Osteocyte (in vitro differentiated cells): ENCODE measurements at regions not wholly inside any gene's neighbourhood (a gene's known extent, or its start where the extent isn't known, plus 50 kb on each side); places are given as distances from the start of the nearest gene placed in this dataset.

Experiments
- DNase-seq: peaks from one replicate; pipeline ENCODE4 v3.0.0; 2021; ENCODE audit warnings: mixed read lengths; ENCODE audit not compliant: unreplicated experiment; ENCODE audit errors: extremely low spot score
- H3K27ac Mint-ChIP-seq: one replicate; pipeline ENCODE4 v1.8.0; 2021; ENCODE audit warnings: mild to moderate bottlenecking, mixed read lengths; ENCODE audit not compliant: unreplicated experiment
- H3K27me3 Mint-ChIP-seq: one replicate; pipeline ENCODE4 v1.8.0; 2021; ENCODE audit warnings: mixed read lengths; ENCODE audit not compliant: unreplicated experiment
- H3K36me3 Mint-ChIP-seq: one replicate; pipeline ENCODE4 v1.8.0; 2021; ENCODE audit warnings: mixed read lengths; ENCODE audit not compliant: unreplicated experiment
- H3K4me1 Mint-ChIP-seq: one replicate; pipeline ENCODE4 v1.8.0; 2021; ENCODE audit warnings: mixed read lengths; ENCODE audit not compliant: unreplicated experiment
- H3K4me3 Mint-ChIP-seq: one replicate; pipeline ENCODE4 v1.8.0; 2021; ENCODE audit warnings: mild to moderate bottlenecking, moderate library complexity, mixed read lengths; ENCODE audit not compliant: unreplicated experiment
- H3K9me3 Mint-ChIP-seq: one replicate; pipeline ENCODE4 v1.8.0; 2021; ENCODE audit warnings: mixed read lengths; ENCODE audit not compliant: unreplicated experiment
- CTCF ChIP-seq: fragments of 200-600 bp; sonication (generic); IDR thresholded peaks from 2 replicates; pipeline ENCODE4 v1.5.0; 2021; ENCODE audit warnings: antibody characterized with exemption, mild to moderate bottlenecking, moderate library complexity

DNA sequence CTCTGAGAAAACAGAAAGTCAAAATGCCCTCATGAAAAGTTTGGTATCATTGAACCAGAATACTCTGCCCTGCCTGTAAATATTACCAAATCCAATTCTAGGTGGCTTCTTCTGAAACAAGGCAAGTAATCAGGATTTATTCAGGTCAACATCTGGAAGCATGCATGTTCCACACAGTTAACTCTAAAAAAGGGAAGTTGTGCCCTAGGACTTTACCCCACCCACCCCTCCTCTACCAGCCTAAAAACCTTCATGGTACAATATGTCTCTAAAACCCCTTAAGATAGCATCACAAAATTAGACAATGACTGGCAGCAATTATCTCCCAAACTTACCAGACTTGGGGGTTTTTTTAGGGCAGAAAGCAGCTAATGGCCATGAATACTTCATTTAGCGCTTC lies 414.8 kb upstream of the SLC30A5 start:
- no peak for TF ChIP-seq CTCF
- Mint-ChIP-seq H3K4me3 (no peak overlapping the region), H3K36me3 (no peaks in the 10 kb centered on the region), H3K27me3 (no peaks in the 10 kb centered on the region), H3K4me1 (peaks cover 25% of the 10 kb centered on the region), H3K27ac (no peak overlapping the region), H3K9me3 (peaks cover 3% of the 10 kb centered on the region)
- DNase-seq = no peak

DNA sequence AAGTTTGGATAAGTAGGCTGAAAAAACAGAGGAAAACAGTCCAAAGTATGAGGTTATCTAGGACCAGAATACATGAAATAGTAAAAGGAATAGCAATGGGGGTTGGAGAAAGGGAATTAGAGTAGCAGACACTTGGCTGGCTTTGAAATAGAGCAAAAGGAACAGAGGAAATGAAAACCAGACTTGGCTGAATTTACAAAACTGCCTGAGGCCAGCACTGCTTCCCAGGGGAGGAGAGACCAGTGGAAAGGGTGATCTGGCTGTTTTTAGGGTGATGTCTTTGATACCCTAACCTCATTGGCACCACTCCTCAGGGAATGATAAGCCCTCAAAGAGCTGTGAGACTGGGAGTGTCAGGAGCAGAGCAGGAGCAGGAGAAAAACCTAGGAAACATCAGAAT lies 413.4 kb upstream of the SLC30A5 start:
- Mint-ChIP-seq H3K27me3 (no peaks in the 10 kb centered on the region), H3K9me3 (peaks cover 3% of the 10 kb centered on the region), H3K4me3 (no peak overlapping the region), H3K36me3 (no peaks in the 10 kb centered on the region), H3K27ac (no peak overlapping the region), H3K4me1 (peaks cover 23% of the 10 kb centered on the region)
- no peak for DNase-seq
- TF ChIP-seq CTCF = no peak

DNA sequence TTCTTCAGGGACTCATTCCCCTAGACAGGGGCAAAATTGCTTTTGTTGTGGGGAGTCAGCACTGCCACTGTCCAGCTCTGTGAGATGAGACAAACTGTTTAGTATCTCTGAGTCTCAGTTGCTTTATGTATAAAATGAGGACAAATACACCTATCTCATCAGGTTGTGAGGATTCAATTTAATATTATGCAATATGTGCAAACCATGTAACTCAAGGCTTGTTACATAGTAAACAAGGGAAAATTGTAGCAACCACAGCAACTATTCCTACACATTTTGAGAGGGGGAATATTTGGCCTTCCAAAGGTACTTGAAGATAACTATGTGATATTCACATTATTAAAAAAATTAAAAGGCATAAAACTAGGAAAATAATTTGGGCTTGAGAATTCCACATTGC lies 411.9 kb upstream of the SLC30A5 start:
- Mint-ChIP-seq H3K27me3 (no peaks in the 10 kb centered on the region), H3K9me3 (peaks cover 3% of the 10 kb centered on the region), H3K36me3 (no peaks in the 10 kb centered on the region), H3K4me3 (no peak overlapping the region), H3K4me1 (peaks cover 23% of the 10 kb centered on the region), H3K27ac (no peak overlapping the region)
- no peak for DNase-seq
- TF ChIP-seq CTCF = no peak

DNA sequence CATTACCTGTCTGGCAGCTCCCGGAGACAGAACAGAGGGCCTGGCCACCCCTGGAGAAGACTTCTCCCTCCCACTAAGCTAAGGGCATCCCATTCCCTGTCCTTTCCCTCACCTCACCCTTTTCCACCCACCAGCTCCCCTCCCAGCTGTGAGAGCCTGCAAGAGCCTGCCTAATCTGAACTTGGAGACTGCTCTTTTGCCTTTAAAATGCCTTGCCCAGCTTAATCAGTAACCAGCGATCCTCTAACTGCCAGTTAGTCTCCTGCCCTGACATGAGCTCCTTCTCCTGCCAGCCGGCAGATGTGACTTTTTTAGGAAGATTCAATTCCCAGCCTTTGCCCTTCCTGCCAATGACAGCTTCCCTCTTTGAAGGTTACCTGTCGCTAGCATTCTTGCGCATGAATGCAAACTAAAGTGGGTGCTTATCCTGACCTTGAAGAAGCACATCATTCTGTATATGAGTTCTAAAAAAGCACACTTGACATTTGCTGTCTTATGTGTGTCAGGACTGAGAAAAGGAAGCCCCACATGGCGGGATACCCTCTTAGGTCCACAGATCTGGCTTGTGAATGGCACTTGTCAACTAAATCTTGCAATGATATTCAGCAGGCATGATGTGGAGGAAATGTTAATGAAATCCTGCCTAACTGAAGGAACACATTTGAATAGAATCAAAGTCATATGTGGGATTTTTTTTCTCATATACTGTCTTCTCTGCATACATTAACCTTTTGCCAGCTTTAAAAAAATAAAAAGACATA lies 411.2 kb upstream of the SLC30A5 start:
- no peak overlapping the region for H3K4me3 Mint-ChIP-seq
- H3K36me3 Mint-ChIP-seq = no peaks in the 10 kb centered on the region
- peaks cover 3% of the 10 kb centered on the region for H3K9me3 Mint-ChIP-seq
- DNase-seq = no peak
- TF ChIP-seq CTCF = no peak
- H3K27ac Mint-ChIP-seq = no peak overlapping the region
- H3K27me3 Mint-ChIP-seq = no peaks in the 10 kb centered on the region
- peaks cover 23% of the 10 kb centered on the region for H3K4me1 Mint-ChIP-seq

GRCh38 chr5:68683632-68684036 lies 410.2 kb upstream of the SLC30A5 start:
- Mint-ChIP-seq H3K27me3 (no peaks in the 10 kb centered on the region), H3K4me1 (peaks cover 23% of the 10 kb centered on the region), H3K36me3 (no peaks in the 10 kb centered on the region), H3K4me3 (no peak overlapping the region), H3K9me3 (peaks cover 3% of the 10 kb centered on the region), H3K27ac (no peak overlapping the region)
- TF ChIP-seq CTCF = no peak
- no peak for DNase-seq
